ENCODE measurements at regions not wholly inside any gene's neighbourhood (a gene's known extent, or its start where the extent isn't known, plus 50 kb on each side); places are given as distances from the start of the nearest gene placed in this dataset.

DNA sequence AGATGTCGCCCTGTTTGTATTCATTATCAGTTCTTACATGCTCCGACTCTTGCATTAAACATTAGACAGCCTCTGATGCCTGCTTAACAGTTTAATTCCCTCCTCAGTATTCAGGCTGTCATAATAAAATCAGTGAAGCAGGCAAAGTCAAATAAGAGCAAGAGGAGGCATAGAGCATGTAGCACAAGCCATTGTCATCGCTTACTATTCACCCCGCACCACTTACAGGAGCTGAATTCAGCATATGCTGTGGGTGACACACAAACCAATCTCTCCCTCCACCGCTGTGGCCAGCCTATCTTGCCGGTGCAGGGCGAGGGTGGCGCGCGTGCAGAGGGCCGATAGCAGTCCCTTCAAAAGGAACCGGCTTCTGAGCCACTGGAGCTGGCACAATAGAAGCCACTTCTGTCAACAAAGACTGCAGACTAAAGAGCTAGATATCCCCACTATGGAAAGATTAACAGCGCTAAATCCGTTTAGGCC lies 433.2 kb upstream of the MGMT start:
- no peak overlapping the region for H2BK12ac ChIP-seq (ENCODE audit: low read length)
- no peak overlapping the region for H3K18ac ChIP-seq (ENCODE audit: low read length)
- no peaks in the 10 kb centered on the region for H3K9me3 ChIP-seq (replicated peaks in 1 of 2; ENCODE audit: control insufficient read depth in 2 of 2, insufficient read depth in 1 of 2, low read depth in 1 of 2, low read length in 2 of 2)
- H2AFZ ChIP-seq (ENCODE audit: low read length): peak overlapping the region; percentile 26
- no peaks in the 10 kb centered on the region for H3K79me1 ChIP-seq (ENCODE audit: low read depth, low read length)
- H3K27me3 ChIP-seq (ENCODE audit: control insufficient read depth in 3 of 3, insufficient read depth in 3 of 3, low read depth in 1 of 3, low read length in 3 of 3): no peaks in the 10 kb centered on the region
- H3K36me3 ChIP-seq (replicated peaks in 1 of 2; ENCODE audit: control insufficient read depth in 2 of 2, insufficient read depth in 2 of 2, low read length in 2 of 2): no peaks in the 10 kb centered on the region
- no peak overlapping the region for H3K9ac ChIP-seq (ENCODE audit: low read depth, low read length, poor library complexity)
- no peak overlapping the region for H4K8ac ChIP-seq (ENCODE audit: low read depth, low read length)
- H4K91ac ChIP-seq (ENCODE audit: low read depth, low read length, poor library complexity): no peak overlapping the region
- H3K27ac ChIP-seq (replicated peaks; ENCODE audit: low read length): no peak overlapping the region
- H2AK5ac ChIP-seq (ENCODE audit: low read depth, low read length): no peak overlapping the region
- WGBS, 2 donors (ENCODE audit: extremely low coverage in 2 of 2, insufficient read length in 2 of 2, insufficient replicate concordance in 1 of 2): no CpG with 5 or more reads among the region's 14 CpGs
- H2BK5ac ChIP-seq (ENCODE audit: low read length): no peak overlapping the region
- peak; percentile 39 for DNase-seq (ENCODE audit: low spot score)
- H3K23ac ChIP-seq (ENCODE audit: low read depth, low read length, poor library complexity): no peak overlapping the region
- no peak overlapping the region for H3K4me2 ChIP-seq (ENCODE audit: insufficient read depth, low read length, poor library complexity, severe bottlenecking)
- H3K4me3 ChIP-seq (ENCODE audit: low read length in 2 of 2): no peak overlapping the region
- no peak overlapping the region for H3K14ac ChIP-seq (ENCODE audit: low read length)
- H3K4ac ChIP-seq (ENCODE audit: low read length): no peak overlapping the region
- peaks cover 0 to 5% of the 10 kb centered on the region in 2 donors for H3K4me1 ChIP-seq (ENCODE audit: control insufficient read depth in 2 of 2, insufficient read depth in 1 of 2, low read depth in 1 of 2, low read length in 2 of 2)
- H2BK120ac ChIP-seq (ENCODE audit: low read depth, low read length): no peak overlapping the region
- no peak overlapping the region for H2BK15ac ChIP-seq (ENCODE audit: low read length)

DNA sequence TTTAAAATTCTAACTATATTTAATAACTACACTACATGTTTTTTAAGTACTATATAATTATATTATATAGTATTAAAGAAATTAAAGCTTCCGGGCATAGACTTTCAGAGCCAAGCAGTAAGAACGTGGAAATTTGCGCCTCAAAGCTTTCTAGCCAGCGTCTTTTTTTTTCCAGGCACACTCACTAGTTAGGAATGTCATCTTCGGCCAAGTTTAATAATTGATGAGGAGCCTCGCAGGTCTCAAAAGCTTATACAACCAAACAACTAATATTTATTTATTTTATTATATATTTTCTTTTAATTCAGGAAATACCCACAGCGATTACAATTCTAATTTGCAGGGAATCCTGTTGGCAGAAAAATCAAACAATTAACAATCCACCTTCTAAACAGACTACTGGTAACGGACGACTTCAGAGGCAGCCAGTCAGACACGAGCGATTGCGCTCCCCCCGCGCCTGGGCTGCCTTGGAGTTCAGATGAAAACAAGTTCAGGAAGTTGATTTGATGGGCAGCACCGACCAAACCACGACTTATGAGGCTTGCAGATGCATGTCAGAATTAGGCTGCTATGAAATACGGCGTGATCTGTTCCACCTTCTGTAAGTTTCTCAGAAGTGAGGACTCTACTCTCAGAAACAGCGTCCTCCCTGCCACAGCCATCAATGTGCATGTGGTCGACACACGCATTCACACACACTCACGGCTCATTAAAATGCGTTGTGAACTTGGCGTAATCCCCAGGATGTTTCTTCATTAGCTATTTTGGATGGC lies 431.8 kb upstream of the MGMT start:
- WGBS, 2 donors (ENCODE audit: extremely low coverage in 2 of 2, insufficient read length in 2 of 2, insufficient replicate concordance in 1 of 2): no CpG with 5 or more reads among the region's 24 CpGs
- H2BK120ac ChIP-seq (ENCODE audit: low read depth, low read length): no peak overlapping the region
- no peak overlapping the region for H2BK15ac ChIP-seq (ENCODE audit: low read length)
- H2BK5ac ChIP-seq (ENCODE audit: low read length): no peak overlapping the region
- no peaks in the 10 kb centered on the region for H3K27me3 ChIP-seq (ENCODE audit: control insufficient read depth in 3 of 3, insufficient read depth in 3 of 3, low read depth in 1 of 3, low read length in 3 of 3)
- H3K27ac ChIP-seq (replicated peaks; ENCODE audit: low read length): no peak overlapping the region
- peaks cover 4 to 11% of the 10 kb centered on the region in 2 donors for H3K4me1 ChIP-seq (ENCODE audit: control insufficient read depth in 2 of 2, insufficient read depth in 1 of 2, low read depth in 1 of 2, low read length in 2 of 2)
- no peak overlapping the region for H3K4ac ChIP-seq (ENCODE audit: low read length)
- H3K9ac ChIP-seq (ENCODE audit: low read depth, low read length, poor library complexity): no peak overlapping the region
- peaks cover 0 to 2% of the 10 kb centered on the region in 2 donors for H3K36me3 ChIP-seq (replicated peaks in 1 of 2; ENCODE audit: control insufficient read depth in 2 of 2, insufficient read depth in 2 of 2, low read length in 2 of 2)
- no peak overlapping the region for H4K8ac ChIP-seq (ENCODE audit: low read depth, low read length)
- H3K14ac ChIP-seq (ENCODE audit: low read length): no peak overlapping the region
- H3K23ac ChIP-seq (ENCODE audit: low read depth, low read length, poor library complexity): no peak overlapping the region
- H2BK12ac ChIP-seq (ENCODE audit: low read length): no peak overlapping the region
- H3K4me3 ChIP-seq (ENCODE audit: low read length in 2 of 2): no peak overlapping the region
- no peak overlapping the region for H2AK5ac ChIP-seq (ENCODE audit: low read depth, low read length)
- no peak overlapping the region for H3K18ac ChIP-seq (ENCODE audit: low read length)
- H2AFZ ChIP-seq (ENCODE audit: low read length): no peak overlapping the region
- no peak overlapping the region for H3K4me2 ChIP-seq (ENCODE audit: insufficient read depth, low read length, poor library complexity, severe bottlenecking)
- DNase-seq (ENCODE audit: low spot score): no peak
- H4K91ac ChIP-seq (ENCODE audit: low read depth, low read length, poor library complexity): no peak overlapping the region
- H3K79me1 ChIP-seq (ENCODE audit: low read depth, low read length): no peaks in the 10 kb centered on the region
- H3K9me3 ChIP-seq (replicated peaks in 1 of 2; ENCODE audit: control insufficient read depth in 2 of 2, insufficient read depth in 1 of 2, low read depth in 1 of 2, low read length in 2 of 2): no peaks in the 10 kb centered on the region

DNA sequence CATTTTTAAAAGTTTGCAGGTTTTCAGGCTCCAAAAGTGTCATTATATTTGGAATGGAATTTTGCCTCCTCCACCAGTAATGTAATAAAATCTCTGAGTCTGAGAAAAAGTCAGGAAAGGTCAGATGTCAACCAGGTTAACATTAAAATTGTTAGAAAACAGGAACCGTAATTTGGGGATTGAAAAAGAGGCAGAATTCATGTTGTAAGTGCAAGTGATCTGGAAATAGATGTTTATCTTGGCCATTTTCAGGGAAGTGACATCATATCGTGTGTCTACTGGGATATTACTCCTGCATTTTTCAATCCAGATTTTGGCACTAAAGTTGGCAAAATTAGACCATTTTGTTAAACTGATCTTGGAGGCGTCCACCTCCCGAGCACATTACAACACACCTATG lies 428.5 kb upstream of the MGMT start:
- Histone ChIP-seq H2BK5ac (ENCODE audit: low read length) (no peak overlapping the region), H3K27me3 (ENCODE audit: control insufficient read depth in 3 of 3, insufficient read depth in 3 of 3, low read depth in 1 of 3, low read length in 3 of 3) (no peaks in the 10 kb centered on the region), H3K36me3 (replicated peaks in 1 of 2; ENCODE audit: control insufficient read depth in 2 of 2, insufficient read depth in 2 of 2, low read length in 2 of 2) (peaks cover 0 to 2% of the 10 kb centered on the region in 2 donors), H2AFZ (ENCODE audit: low read length) (no peak overlapping the region), H3K14ac (ENCODE audit: low read length) (no peak overlapping the region), H2BK15ac (ENCODE audit: low read length) (no peak overlapping the region), H3K79me1 (ENCODE audit: low read depth, low read length) (no peaks in the 10 kb centered on the region), H3K27ac (replicated peaks; ENCODE audit: low read length) (no peak overlapping the region), H4K8ac (ENCODE audit: low read depth, low read length) (no peak overlapping the region), H3K4ac (ENCODE audit: low read length) (no peak overlapping the region), H2AK5ac (ENCODE audit: low read depth, low read length) (no peak overlapping the region), H3K4me2 (ENCODE audit: insufficient read depth, low read length, poor library complexity, severe bottlenecking) (no peak overlapping the region), H3K9ac (ENCODE audit: low read depth, low read length, poor library complexity) (no peak overlapping the region), H3K18ac (ENCODE audit: low read length) (no peak overlapping the region), H2BK12ac (ENCODE audit: low read length) (no peak overlapping the region), H3K4me1 (ENCODE audit: control insufficient read depth in 2 of 2, insufficient read depth in 1 of 2, low read depth in 1 of 2, low read length in 2 of 2) (peaks cover 4 to 13% of the 10 kb centered on the region in 2 donors), H3K4me3 (ENCODE audit: low read length in 2 of 2) (no peak overlapping the region), H3K23ac (ENCODE audit: low read depth, low read length, poor library complexity) (no peak overlapping the region), H2BK120ac (ENCODE audit: low read depth, low read length) (no peak overlapping the region), H4K91ac (ENCODE audit: low read depth, low read length, poor library complexity) (no peak overlapping the region), H3K9me3 (replicated peaks in 1 of 2; ENCODE audit: control insufficient read depth in 2 of 2, insufficient read depth in 1 of 2, low read depth in 1 of 2, low read length in 2 of 2) (peaks cover 0 to 3% of the 10 kb centered on the region in 2 donors)
- no peak for DNase-seq (ENCODE audit: low spot score)
- no CpG with 5 or more reads among the region's 4 CpGs for WGBS, 2 donors (ENCODE audit: extremely low coverage in 2 of 2, insufficient read length in 2 of 2, insufficient replicate concordance in 1 of 2)

DNA sequence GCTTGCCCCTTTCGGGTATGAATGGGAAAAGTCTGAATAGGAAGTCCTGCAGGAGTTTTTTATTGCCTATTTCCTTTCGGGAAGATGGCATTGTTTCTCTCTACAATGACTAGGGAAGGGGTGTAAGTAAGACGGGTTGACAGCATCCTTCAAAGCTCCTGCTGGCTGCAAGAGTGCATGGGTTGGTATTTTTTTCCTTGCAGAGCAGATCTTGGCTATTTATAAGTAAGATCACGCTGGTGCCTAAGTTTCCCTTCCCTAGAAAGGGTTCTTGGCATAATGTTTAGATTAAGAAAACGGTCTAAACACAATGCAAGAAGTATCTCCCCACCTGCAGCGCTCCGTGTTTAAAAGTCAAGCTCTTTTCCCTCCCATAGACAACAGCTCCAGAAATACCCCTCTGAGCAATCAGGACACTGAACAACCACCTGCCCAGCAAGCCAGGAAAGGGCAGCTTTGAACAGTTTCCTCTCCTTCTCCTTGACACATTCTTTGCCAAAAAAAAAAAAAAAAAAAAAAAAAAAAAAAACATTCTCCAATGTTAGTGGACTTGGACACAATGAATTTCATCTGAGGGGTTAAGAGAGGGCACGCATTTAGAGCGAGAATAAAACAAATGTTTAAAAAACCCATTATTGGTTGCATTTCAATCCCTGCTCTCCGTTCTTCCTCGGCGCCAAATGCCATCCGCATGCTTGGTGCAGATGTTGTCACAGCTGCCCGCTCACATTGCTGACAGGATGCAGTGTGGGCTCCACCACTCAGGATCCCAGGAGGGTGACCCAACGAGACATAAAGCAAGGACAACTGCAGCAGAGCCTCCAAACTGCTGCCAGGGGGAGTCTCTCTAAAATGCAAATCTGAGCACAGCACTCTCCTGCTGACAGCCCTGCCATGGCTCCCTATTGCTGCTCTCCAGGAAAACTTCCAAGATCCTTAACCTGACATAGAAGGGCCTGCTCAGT lies 427.4 kb upstream of the MGMT start:
- Histone ChIP-seq H3K4me2 (ENCODE audit: insufficient read depth, low read length, poor library complexity, severe bottlenecking) (no peak overlapping the region), H2BK5ac (ENCODE audit: low read length) (no peak overlapping the region), H3K14ac (ENCODE audit: low read length) (no peak overlapping the region), H2BK12ac (ENCODE audit: low read length) (no peak overlapping the region), H3K4ac (ENCODE audit: low read length) (no peak overlapping the region), H2AFZ (ENCODE audit: low read length) (no peak overlapping the region), H3K18ac (ENCODE audit: low read length) (peak overlapping the region; percentile 39), H3K4me3 (ENCODE audit: low read length in 2 of 2) (no peak overlapping the region), H3K36me3 (replicated peaks in 1 of 2; ENCODE audit: control insufficient read depth in 2 of 2, insufficient read depth in 2 of 2, low read length in 2 of 2) (peaks cover 0 to 2% of the 10 kb centered on the region in 2 donors), H2BK15ac (ENCODE audit: low read length) (no peak overlapping the region), H3K79me1 (ENCODE audit: low read depth, low read length) (no peaks in the 10 kb centered on the region), H3K4me1 (ENCODE audit: control insufficient read depth in 2 of 2, insufficient read depth in 1 of 2, low read depth in 1 of 2, low read length in 2 of 2) (peaks cover 4 to 14% of the 10 kb centered on the region in 2 donors), H4K8ac (ENCODE audit: low read depth, low read length) (no peak overlapping the region), H3K9me3 (replicated peaks in 1 of 2; ENCODE audit: control insufficient read depth in 2 of 2, insufficient read depth in 1 of 2, low read depth in 1 of 2, low read length in 2 of 2) (peaks cover 0 to 3% of the 10 kb centered on the region in 2 donors), H2AK5ac (ENCODE audit: low read depth, low read length) (no peak overlapping the region), H4K91ac (ENCODE audit: low read depth, low read length, poor library complexity) (no peak overlapping the region), H3K23ac (ENCODE audit: low read depth, low read length, poor library complexity) (no peak overlapping the region), H2BK120ac (ENCODE audit: low read depth, low read length) (peak overlapping the region; percentile 84), H3K27me3 (ENCODE audit: control insufficient read depth in 3 of 3, insufficient read depth in 3 of 3, low read depth in 1 of 3, low read length in 3 of 3) (no peaks in the 10 kb centered on the region), H3K27ac (replicated peaks; ENCODE audit: low read length) (no peak overlapping the region), H3K9ac (ENCODE audit: low read depth, low read length, poor library complexity) (no peak overlapping the region)
- DNase-seq (ENCODE audit: low spot score): no peak
- WGBS, 2 donors (ENCODE audit: extremely low coverage in 2 of 2, insufficient read length in 2 of 2, insufficient replicate concordance in 1 of 2): no CpG with 5 or more reads among the region's 15 CpGs

Measured in neuronal stem cell (in vitro differentiated cells).